GM21390 (cell line): ENCODE measurements at regions not wholly inside any gene's neighbourhood (a gene's known extent, or its start where the extent isn't known, plus 50 kb on each side); places are given as distances from the start of the nearest gene placed in this dataset.

Experiments
- ATAC-seq: cut with Tn5 transposase; IDR thresholded peaks from one replicate; pipeline ENCODE4 v1.9.1; 2021; ENCODE audit not compliant: unreplicated experiment

DNA sequence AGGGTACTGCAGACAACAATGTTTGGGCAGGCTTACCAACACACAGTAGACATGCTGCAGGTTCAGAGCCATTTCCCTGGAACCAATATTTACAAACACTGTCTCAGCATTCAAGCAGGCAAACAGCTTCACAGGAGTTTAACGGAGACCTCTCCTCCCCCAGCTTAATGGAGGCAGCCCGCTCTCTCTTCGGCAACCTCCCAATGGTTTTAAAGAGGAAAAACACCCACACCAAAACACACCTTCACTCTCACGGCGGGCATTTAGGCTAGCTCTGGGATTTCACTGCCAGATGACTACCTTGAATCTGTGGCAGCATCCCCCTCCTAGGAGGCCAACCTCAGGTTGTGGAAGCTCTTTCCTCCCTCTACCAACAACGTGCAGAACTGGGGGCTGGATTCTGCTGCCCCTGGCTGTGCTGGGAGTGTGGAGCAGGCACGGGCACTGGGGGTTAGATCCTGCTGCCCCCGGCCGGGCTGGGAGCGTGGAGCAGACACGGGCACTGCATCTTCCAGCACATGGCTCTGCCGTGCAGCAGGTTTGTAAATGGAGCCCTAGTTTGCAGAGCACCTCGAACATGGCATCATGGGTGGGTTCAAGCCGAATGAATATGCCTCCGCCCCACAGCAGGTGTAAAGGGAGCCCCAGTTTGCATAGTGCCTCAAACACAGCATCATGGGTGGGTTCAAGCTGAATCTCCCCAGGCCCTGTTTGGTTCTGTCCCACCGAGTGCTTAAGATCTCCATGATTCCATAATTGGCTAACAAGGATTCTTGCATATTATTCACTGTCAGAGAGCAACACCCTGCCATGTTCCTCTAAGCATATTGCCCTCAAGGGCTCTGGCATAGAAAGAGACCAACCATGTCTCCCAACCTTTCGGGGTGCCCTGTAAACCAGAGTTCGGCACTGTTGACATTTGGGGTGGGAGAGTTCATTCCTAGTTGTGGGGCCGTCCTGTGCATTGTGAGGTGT lies 86.4 kb downstream of the RBFOX3 start:
- ATAC-seq, result no peak

DNA sequence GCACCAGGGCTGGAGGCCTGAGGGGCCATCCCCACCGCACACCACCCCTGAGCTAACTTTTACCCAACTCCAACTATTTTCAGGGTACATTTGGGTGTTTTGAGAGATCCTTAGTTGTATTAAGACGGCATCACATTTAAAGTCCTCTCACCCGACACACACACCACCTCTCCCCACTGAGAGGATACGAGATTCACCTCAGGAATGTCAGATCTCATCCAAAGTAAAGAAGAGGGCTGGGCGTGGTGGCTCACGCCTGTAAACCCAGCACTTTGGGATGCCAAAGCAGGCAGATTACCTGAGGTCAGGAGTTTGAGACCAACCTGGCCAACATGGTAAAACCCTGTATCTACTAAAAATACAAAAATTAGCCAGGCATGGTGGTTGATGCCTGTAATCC lies 88.4 kb downstream of the RBFOX3 start:
- ATAC-seq, result no peak

DNA sequence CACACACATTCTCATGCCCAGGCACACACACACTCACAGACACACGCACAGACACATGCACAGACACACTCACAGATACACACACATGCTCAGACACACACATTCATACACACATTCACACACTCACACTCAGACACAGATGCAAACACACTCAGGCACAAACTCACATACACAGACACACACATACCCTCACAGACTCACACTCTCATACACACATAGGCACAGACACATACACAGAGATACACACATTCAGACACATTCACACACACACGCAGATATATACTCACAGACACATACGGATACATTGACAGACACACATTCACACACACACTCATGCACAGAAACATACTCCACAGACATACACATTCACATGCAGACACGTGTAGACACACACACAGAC lies 89.6 kb downstream of the RBFOX3 start:
- ATAC-seq, result no peak

DNA sequence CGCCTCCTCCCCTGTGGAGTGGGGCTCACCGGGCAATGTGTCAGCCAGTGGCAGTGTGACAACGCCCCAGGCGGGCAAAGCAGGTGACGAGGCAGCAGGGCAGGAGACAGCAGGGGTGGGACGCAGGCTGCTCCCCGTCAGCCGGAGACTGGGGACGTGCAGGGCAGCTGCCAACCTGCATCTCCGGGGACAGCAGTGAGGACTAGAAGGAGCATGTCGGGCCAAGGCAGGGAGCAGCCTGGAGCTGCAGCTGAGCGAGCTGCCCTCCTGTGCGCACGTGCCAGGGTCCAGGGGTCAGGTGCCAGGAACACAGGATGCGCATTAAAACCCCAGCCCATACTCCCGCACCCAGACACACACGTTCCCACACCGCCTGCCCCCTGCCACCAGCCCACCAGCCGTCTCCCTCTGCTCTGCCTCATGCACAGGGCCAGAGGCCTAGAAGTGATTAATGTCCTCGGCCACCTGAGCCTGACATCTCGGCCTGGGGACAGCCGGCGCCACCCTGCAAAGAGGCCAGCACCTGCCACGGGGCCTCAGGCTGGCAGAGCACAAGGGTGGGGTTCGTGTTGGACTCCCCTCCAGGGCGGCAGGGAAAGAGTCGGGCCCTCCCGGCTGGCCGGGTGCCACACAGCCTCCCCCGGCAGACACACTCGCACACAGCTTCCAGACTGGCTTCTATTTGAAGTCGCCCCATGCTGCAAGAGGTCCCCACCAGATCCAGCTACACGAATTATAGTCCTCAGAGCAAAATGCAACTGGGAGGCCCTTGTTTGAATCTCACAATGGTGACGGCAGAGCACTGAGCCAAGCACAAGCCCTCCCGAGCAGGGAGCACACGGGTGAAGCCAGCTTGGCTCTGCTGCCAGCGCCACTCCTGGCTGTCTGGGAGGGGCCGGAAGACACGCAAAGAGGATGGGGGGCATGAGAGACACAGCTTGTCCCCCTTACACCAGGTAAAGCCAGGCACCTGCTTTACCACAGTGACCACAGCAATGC lies 90.4 kb downstream of the RBFOX3 start:
- no peak for ATAC-seq

DNA sequence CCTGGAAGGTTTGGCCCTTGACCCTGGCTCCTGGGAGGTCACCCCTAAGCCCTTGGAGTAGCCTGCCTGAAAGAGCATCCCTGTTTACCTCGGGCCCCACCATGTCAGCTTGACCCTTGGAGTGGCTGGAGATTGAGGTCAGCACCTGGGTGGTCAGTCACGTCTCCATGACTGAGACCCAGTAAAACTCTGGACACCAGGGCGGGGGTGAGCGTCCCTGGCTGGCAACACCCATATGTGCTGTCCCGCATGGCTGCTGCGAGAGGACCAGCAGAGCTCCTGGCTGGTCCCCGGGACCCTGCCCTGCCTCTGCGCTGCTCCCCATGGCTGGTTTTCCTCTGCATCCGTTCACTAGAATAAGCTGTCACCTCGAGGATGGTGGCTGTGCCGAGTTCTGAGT lies 91.2 kb downstream of the RBFOX3 start:
- no peak for ATAC-seq

DNA sequence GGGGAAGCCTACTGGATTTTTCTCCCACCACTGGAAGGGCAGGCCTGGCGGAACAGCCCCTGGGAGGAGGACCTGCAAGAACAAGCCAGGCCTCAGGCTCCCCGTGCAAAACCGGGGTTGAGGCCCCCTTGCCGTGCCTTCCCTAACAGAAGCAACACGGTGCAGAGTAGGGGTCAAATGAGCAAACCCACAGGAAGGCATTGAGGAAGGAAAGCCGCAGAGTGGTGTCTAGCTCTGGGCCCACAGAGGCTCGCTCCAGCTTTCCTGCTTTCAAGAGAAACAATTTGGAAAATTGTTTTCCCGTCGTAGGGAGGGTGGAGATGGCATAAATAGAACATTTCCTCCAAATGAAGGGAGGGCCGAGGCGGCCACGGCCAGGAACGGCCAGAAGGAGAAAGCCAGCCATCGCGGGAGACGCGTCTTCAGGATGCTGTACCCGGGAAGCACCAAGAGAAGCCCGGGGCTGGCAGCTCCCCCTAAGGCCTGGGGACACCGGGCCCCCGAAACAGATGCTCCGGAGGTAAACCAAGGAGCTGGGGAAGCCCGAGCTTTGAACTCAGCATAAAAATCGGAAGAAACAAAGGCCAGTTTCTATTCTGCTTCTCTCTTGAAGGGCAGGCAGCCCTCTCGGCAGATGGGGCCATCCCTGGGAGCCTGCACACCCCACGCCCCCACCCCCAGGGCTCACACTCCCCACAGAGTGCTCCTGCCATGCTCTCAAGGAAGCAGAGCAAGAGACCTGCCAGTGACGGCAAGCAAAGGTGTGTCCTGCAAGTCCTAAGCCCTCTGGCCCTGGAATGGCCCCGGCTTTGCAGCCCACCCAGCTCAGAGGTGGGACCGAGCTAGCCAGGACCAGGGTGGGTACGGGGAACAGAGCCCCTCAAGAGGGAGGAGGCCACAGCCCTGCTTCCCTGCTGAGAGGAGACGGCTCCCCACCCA lies 92.0 kb downstream of the RBFOX3 start:
- no peak for ATAC-seq

DNA sequence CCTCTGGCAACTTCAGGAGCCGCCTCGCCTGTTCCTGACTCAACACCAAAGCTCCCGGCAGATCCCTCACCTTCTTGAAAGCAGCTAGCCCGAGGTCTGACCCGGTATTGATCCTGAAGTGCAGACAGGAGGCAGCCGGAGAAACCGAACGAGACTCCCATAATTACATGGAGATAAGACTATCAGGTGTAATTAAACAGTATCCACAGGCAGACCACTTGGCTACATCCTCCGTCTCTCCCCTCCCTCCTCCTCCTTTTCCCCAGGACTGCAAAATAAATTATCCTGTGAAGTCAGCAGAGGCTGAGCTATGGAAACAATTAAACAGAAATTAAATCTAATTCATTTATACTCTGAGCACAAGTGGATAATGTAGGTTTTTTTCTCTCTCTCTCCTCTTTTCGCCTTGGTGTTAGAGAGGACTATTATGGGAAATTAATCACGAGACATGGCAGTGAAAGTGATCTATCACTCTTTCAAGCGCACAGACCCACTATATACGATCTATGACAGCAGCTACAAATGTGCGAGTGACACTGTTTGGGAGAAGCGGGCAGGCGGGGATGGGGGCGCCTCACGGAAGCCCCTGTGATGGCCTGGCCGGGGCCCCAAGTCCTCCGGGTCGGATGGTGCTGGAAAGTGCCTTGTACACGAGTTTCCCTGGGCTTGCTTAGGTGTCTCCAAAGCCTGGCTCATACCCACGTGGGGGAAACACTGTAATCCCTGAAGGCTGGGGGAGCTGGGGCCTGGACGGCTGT lies 92.8 kb downstream of the RBFOX3 start:
- ATAC-seq, result no peak

DNA sequence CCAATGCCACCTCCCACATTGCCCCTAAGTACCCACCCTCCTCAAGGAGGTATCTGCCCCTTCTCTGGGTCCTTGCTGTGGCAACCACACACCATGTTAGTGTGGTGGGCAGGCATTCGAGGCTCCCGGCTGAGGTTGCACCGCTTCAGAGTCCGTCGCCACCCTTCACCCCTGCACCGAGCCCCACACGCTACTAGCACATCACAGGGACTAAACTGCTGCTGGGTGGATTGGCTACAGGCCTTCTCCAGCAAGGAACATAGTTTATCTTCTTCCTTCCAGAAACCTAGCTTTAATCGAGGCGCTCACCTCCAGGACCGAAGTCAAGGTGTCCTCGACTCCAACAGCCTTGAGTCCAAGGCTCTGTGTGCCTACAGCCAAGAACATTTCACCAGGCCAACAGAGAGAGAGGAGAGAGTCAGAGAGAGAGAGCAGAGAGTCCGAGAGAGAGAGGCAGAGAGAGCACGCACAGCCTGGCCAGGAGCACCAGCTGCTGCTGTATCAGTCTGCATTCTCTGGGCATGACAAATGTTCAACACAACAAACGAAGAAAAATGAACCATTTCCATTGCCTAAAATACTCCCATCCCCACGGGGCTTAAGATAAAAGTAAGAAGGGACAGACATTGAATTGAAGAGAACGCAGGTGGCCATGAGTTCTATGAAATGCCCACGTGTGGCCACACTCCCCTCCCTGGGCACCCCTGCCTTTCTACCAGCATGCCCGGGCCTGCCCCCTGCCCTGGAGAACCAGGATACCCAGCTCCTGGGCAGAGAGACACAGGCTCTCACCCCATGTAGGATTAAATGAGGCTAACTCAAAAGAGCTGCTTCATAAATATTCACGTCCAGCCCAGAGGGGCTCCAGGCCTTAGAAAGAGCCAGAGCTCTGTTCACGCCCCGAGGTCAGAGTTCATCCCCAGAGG lies 94.9 kb downstream of the RBFOX3 start:
- ATAC-seq, result no peak

DNA sequence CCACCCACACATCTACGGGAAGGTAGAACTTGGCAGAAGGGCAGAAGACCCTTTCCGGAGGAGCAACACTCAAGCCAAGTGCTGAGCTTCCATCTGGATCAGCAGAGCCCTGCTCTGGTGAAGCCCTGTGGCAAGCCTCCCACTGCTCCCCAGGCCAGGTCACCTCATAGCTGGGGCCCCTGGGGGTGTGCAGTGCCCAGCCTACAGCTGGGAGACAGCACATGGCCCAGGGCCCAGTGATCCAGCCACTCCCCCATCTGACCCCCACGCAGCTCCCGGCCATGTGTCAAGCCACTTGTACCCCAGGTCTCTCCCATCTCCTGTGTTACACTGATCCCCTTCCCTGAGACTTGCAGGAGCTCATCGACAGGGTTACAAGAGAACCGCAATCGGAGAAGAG lies 95.7 kb downstream of the RBFOX3 start:
- ATAC-seq, result no peak

DNA sequence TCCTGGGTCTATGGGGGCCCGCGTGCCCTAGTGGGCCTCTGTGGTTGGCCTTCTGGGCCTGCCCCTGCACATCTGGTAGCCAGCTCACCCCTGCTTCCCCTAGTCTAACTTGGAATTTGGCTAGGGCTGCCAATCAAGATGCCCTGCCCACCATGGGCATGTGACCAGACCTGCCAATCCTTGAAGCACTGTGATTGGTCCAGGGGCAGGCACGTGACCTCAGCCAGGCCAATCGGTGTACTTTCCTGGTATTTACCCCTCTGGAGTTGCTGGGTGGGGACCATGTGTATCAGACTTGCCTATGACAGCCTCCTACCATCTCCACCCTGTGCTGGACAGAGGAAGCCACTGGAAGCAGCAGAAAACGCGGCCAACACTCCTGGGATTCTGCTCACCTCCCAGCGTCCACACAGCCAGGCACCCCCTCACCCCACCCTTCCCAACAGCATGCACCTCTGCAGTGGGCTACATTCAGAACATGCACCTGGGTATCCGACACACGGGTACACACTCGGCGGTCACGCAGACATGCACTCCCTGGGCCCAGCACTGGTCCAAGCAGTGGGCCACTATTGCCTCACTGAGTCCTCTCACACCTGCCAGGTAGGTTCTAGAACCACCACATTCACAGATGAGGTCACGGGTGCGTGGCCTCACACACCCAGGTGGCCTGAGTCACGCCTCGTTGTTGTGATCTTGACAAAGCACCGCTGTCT lies 96.9 kb downstream of the RBFOX3 start:
- ATAC-seq, result no peak

DNA sequence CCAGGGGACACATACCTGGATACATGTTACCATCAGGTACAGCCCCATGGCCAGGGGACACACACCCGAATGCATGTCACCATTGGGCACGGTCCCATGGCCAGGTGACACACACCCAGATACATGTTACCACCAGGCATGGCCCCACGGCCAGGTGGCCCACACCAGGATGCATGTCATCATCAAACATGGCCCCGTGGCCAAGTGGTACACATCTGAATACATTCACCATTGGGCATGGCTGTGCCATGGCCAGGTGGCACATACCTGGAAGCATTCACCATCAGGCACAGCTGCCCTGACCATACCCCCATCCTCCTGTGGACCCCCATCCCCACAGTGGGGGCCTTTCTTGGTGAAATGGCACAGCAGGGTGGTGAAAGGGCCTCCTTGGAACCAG lies 97.6 kb downstream of the RBFOX3 start:
- ATAC-seq, result no peak

DNA sequence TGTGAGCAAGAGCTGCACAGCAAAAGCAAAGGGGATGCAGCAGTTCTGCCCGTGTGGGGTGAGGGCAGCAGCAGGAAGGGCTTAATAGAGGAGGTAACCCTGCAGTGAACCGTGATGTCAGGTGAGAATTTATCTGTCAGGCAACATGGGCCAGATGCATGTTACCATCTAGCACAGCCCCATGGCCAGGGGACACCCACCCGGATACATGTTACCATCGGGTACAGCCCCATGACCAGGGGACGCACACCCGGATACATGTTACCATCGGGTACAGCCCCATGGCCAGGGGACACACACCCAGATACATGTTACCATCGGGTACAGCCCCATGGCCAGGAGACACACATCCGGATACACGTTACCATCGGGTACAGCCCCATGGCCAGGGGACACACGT lies 99.4 kb downstream of the RBFOX3 start:
- no peak for ATAC-seq

DNA sequence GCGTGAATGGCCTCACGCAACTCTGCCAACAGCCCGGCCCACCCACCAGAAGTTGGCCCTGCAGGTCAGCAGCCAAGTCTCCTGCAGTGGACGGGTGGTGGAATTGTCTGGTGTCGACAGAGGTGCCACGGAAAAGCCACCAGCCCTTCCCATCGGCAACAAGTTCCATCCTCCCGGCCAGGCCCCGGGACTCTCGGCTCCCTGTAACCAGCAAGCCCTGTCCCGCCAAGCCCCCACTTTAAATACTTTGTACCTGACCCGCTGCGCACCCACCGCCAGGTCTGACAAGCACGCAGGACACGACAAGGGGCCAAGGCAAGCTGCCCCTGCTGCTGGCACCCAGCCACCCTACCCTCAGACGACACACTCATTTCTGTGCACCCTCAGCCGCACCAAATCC lies 100.8 kb downstream of the RBFOX3 start:
- no peak for ATAC-seq

DNA sequence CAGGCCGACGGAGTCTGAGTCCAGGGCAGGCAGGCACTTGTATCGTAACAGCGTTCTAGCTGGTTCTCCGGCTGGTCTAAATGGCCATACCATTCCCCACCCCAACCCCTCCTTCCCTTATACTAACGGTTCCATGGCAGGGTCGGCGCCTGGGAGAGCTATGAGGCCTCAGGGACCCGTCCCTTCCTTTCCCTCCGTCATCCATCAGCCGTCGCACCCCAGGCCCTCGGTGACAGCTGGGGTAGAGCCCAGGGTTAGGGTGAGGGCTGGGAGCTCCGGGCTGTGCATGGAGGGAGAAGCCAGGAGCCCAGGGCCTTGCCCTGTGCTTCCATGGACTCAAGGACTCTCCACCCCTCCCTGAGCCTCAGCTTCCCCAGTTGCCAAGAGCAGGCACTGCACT lies 101.4 kb downstream of the RBFOX3 start:
- ATAC-seq, result no peak

DNA sequence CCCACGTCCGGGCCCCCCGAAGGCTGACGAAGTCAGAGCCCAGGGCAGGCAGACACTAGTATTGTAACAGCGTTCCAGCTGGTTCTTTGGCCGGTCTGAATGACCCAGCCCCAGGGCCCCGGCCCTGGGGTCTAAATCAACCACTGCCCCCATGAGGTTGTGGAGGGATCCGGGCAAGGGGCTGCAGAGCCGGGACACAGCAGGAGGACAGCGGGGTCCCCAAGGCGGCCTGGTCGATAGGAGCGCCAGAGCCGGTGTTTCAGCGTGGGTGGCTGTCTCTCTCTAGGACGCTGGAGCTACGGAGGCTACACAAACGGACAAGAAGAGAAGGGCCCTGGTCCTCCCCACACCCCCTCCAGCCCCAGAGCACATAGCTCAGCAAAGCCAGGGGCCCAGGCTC lies 101.8 kb downstream of the RBFOX3 start:
- no peak for ATAC-seq

DNA sequence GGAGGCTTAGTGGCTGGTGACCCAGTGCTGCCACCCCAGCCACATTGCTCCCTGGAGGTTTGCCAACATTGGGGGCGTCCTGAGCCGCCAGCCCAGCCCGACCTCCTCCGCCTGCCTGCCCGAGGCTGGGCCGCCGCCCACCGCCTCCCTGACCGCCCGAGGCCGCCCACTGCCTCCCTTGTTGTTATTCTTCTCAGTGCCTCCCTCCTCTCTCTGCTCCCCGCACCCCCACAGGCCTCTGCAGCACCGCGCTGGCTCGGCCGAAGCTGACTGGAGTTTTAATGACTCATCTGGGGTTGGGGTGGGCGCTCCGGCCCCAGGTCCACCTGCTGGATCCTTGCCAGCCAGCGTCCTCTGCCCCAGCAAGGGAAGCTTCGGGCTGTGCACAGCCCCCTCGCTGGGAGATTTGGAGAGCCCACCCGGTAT lies 102.5 kb downstream of the RBFOX3 start:
- ATAC-seq, result no peak

DNA sequence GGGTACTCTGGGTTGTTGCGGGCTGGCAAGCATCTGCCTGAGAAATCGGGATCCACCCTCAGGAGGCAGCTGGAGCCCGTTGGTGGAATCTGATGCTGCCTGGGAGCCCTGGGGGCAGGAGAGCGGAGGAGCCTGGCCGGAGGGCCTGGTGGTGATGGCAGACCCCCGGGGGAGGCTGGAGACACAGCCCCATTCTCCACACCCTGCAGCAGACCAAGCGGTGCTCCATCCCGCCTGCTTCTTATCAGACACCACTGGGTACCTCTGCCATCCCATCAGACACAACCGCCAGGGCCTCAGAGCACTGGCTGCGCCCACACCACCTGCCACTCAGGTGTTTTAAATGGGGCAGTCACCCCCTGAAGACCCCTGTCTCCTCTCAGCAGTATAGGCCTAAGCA lies 103.9 kb downstream of the RBFOX3 start:
- no peak for ATAC-seq
